ENCODE measurements at regions not wholly inside any gene's neighbourhood (a gene's known extent, or its start where the extent isn't known, plus 50 kb on each side); places are given as distances from the start of the nearest gene placed in this dataset.

DNA sequence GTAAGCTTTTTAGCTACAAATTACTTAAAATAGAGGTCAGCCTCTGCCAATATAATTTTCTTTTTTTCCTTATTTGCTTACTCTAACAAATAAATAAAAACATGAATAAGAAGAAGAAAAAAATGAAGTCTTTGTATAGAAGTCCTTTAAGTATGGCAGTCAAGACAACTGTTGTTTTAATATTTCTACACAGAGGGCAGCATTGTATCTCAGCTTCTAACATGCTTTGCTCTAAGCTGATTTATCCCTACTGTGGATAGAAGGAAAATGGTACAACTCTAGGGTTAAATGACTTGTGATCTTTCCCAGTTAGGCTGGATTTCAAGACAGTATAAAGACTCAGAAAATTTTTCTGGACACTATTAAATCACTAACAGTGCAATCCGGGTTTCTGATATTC, 104.3 kb upstream of the MEIS2 start:
- no peaks in the 10 kb centered on the region for H3K27me3 ChIP-seq (ENCODE audit: control insufficient read depth, insufficient read depth, low read length)
- in situ Hi-C loops (cut with HindIII; ENCODE audit: low pct_unique_long_range_greater_than_20kb, low sequenced_read_pairs) (no loop called here), intact Hi-C loops (cut with micrococcal nuclease; ENCODE audit: unreplicated experiment) (no loop called here)
- H3K4me3 ChIP-seq (ENCODE audit: low read depth in 2 of 2, low read length in 2 of 2): no peak overlapping the region
- H3K36me3 ChIP-seq (ENCODE audit: control insufficient read depth, insufficient read depth, low read length): no peaks in the 10 kb centered on the region
- no peak overlapping the region for H3K27ac ChIP-seq (ENCODE audit: low read length)
- POLR2A ChIA-PET: no interaction called here
- ATAC-seq (no peak), DNase-seq (ENCODE audit: low read depth, low spot score) (no peak)
- CTCF ChIA-PET: no interaction called here
- no TSS peak for BruUV-seq (replicated peaks)
- H3K4me1 ChIP-seq (ENCODE audit: control insufficient read depth, insufficient read depth, low read length): no peaks in the 10 kb centered on the region
- TF ChIP-seq TCF7L2 (IDR thresholded peaks at IDR 0.05; ENCODE audit: low read depth, low read length) (no peak), POLR2AphosphoS5 (IDR thresholded peaks at IDR 0.05; ENCODE audit: low read depth, low read length) (no peak), CTCF (IDR thresholded peaks at IDR 0.05) (peak; percentile 21; the same call in 1 of the 2 replicates)
- H3K9me3 ChIP-seq (ENCODE audit: control insufficient read depth, insufficient read depth, low read depth, low read length): no peaks in the 10 kb centered on the region

DNA sequence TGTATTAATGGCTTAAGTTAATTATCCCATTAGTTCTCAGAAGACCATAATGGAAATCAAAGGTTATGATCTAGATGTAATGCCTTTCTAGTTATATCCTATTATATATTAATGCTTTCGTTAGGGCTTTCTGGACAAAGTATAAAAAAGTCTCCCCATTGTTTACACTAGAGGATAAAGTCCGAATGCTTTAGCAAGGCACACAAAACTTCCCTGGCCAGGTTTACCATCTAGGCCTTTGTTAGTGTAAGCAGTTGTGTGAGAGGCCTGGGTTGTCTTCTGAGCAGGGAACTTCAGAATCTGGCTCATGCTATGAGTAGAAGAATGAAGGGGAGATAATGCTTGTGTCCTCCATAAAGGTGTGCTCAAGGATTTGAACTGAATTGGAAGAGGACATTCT, 106.3 kb upstream of the MEIS2 start:
- no peak overlapping the region for H3K4me3 ChIP-seq (ENCODE audit: low read depth in 2 of 2, low read length in 2 of 2)
- POLR2A ChIA-PET: no interaction called here
- BruUV-seq (replicated peaks): no TSS peak

More for the DNA sequence above, 106.3 kb upstream of the MEIS2 start:
- Histone ChIP-seq H3K36me3 (ENCODE audit: control insufficient read depth, insufficient read depth, low read length) (no peaks in the 10 kb centered on the region), H3K9me3 (ENCODE audit: control insufficient read depth, insufficient read depth, low read depth, low read length) (no peaks in the 10 kb centered on the region), H3K4me1 (ENCODE audit: control insufficient read depth, insufficient read depth, low read length) (no peaks in the 10 kb centered on the region), H3K27ac (ENCODE audit: low read length) (no peak overlapping the region), H3K27me3 (ENCODE audit: control insufficient read depth, insufficient read depth, low read length) (no peaks in the 10 kb centered on the region)
- TF ChIP-seq TCF7L2 (IDR thresholded peaks at IDR 0.05; ENCODE audit: low read depth, low read length): no peak
- TF ChIP-seq REST (IDR thresholded peaks at IDR 0.05; ENCODE audit: insufficient read depth in 1 of 2, low read depth in 2 of 2, low read length in 1 of 2): no peak
- no peak for TF ChIP-seq POLR2AphosphoS5 (IDR thresholded peaks at IDR 0.05; ENCODE audit: low read depth, low read length)
- TF ChIP-seq SIN3A (IDR thresholded peaks at IDR 0.05; ENCODE audit: borderline replicate concordance, insufficient read depth, low read depth, low read length): no peak
- no peak for TF ChIP-seq CTCF (IDR thresholded peaks at IDR 0.05)
- intact Hi-C loops (cut with micrococcal nuclease; ENCODE audit: unreplicated experiment): no loop called here
- no peak for ATAC-seq
- in situ Hi-C loops (cut with HindIII; ENCODE audit: low pct_unique_long_range_greater_than_20kb, low sequenced_read_pairs): no loop called here
- CTCF ChIA-PET: no interaction called here
- DNase-seq (ENCODE audit: low read depth, low spot score): no peak

Data from Panc1 (cell line).